Hematopoietic multipotent progenitor cell treated with erythropoietin and hydrocortisone succinate and interleukin-3 and kit ligand, for 17 days (in vitro differentiated cells): ENCODE measurements at regions not wholly inside any gene's neighbourhood (a gene's known extent, or its start where the extent isn't known, plus 50 kb on each side); places are given as distances from the start of the nearest gene placed in this dataset.

ENCODE experiments used
- DNase-seq: peaks from one replicate; pipeline ENCODE4 v3.0.0-alpha.2; 2015; ENCODE audit warnings: low spot score

DNA sequence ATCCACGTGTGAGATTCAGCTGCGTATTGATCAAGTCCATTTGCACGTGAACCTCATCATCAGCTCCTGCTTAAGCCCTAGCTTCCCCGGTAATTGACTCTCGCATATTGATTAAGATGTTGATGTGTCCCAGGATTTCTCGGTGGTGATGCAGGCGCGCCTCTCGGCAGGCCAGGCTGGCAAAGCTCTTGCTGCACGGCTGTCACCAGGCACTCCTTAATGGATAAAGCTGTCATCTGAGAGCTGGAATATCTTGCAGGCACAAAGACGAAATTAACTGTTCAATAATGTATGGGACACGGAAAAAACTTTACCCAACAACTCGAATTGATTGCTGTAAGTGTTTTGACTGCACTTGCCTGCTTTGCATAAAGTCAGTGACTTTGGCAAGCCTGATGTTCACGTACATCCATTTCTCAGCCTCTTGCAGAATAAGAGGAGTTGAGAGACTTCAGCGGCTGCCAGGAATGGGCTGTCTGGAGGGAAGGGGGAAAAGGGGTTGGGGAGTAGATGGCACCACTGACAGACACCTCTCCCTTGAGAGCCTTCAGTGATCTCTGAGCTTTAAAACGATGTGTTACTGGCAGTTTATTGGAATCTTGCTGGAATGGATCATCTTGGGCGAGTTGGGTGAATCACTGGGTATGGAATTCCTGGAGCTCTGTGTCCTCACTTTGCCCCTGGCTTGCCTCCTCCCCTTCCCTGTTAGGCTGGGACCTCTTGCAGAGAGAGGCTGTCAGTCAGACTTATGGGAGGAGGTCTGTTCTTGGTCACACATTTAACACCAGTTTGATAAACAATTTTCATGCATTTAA, 650.3 kb downstream of the CCDC171 start:
- no peak for DNase-seq

DNA sequence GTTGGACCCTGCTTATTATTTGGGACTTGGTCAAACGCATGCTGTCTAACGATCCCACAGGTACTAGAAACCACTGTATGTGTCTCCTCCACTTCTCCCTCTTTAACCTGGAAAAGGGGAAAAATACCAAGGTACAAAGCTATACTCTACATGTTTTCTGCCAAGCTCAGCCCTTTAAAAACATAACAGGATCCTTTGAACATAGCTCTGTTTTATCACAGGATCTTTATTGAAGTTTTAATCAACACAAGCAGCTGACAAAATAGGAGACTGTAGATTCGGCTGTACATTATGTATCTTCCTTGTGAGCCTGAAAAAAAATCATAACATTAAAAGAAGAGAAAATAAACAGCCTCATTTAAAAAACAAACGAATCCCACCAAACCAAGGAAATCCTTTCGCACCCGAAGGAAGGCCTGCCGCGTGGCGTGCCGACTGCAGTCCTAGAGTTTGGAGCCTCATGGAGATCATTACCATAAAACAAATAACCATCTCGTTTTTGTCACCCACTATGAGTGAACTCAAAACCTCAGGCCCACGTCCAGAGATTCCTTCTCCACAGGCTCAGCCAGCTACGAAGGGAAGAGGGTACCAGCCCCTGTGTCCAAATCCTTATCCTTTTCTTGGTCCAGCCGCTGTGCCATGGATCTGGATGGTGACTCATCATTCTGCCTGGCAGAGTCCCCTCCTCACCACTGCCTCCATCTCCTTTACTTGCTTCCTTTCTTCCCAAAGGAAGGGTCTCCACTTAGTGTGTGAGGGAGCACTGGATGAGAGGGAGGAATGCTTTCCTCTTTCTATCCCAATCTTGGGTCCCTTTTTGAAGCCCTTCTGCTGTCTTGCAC, 651.1 kb downstream of the CCDC171 start:
- DNase-seq = no peak

DNA sequence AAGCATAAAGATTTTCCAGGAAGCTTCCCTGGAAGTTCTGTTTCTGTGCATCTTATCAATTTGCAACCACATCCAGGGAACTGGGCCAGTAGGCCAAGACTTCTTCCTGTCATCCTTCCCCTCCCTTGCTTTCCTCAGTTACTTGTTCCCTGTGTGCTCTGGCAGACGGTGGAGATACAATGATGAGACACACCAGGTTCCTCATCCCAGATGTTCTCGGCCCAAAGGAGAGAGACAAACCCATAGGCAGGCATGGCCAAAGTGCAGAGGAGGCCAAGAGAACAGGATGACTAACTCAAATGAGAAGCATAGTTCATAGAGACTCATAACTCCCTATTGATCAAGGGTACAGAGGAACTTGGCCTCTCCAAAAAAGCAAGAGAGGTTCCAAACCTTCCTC, 652.6 kb downstream of the CCDC171 start:
- DNase-seq = no peak

DNA sequence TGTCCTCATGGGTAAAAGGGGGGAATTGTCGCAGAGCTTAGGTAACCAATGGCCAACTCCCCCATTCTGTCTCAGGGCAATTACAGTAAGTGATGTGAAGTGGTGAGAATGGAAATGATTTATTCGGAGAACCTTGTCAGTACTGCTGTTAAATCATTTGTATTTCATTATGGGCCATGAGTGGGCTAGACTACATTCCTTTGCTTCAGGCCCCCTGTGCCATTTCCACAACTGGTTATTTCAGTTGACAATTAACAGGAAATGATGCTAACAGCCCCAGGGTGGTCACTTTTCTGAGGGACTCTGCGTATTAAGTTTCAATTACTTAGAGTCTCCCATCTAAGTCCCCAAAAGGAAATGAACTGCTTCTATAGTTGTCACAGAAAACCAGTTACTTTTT, 653.7 kb downstream of the CCDC171 start:
- DNase-seq = no peak

DNA sequence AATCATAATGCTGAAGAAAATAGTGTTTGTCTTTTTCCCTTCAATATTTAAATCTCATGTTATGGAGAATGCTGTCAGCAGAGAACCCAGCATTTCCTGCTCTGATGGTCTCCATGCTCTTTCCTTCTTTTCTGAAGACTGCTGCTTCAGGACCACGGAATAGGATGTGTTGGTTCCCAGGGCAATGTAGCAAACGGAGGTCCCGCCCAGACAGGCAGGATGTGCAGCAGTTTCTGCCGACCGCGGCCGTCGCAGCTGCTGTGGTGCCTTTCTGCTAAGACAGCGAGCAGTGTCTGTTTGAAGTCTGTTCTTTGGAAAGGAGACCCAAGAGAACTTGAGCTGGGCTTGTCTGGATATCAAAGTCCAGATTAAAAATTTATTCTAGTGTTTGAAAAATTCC, 654.3 kb downstream of the CCDC171 start:
- DNase-seq = no peak

DNA sequence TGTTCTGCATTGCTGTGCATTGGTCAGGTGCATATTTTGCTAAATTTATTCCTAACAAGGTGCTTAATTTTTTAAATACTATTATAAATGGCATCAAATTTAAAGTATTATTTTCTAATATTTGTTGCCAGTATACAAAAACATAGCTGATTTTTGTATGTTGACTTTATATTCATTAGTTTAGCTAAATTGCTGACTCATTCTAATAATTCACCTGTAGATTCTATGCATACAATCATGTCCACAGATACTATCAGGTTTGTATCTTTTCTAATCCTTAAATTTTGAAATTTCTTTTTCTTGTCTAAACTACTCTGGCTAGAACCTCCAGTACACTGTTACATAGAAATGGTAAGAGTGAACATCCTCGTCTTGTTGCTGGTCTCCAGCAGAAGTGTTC, 657.6 kb downstream of the CCDC171 start:
- DNase-seq = no peak

DNA sequence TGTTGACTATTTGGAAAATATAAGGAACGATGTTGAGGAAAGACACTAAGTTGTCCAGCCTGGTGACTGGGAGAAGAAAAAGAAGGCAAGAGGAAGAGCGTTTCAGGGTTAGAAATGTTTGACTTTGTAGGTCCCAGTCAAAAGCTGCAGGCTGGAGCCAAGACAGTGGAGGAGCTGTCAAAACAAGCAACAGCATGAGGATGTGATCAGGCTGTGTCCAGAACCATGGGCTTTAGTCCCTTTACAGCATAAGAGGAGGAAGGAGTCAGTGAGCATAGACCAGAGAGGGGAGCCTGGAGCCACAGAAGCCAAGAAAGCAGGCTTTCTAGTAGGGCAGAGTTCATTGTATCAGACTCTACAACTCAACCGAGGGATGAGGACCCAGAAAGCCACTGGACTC, 658.5 kb downstream of the BNC2 start:
- DNase-seq = no peak

DNA sequence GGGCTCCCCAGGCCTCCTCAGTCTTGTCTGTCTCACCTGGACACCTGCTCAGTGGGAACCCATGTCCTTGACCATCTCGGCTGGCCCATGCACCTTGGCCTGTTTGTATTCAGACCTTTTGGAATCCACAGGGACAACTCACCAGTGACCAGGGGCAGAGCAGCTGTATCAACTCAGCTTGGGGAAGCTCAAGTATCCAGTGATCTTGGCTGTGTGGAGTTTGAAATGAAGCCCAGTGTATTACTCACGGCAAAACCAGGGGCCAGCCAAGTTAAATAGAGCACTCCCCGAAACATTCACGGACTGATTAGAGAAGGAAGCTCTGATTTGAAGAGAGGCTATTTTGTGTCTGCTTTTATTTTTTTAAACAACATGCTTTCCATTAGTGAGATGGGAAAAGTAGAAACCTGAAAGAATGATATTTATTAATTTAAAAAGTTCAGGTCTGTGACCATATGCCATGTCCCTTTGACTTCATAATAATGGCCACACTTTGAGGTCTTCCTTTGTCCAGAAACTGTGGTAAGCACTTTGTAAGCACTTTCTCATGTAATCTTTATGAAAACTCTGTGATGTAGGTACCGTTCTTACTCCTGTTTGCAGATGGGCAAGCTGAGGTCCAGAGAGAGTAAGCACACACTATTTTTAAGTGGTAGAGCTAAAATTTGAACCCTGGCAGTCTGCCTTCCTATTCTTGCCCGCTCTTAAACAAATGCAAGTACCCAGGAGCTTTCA, 656.5 kb downstream of the BNC2 start:
- no peak for DNase-seq

DNA sequence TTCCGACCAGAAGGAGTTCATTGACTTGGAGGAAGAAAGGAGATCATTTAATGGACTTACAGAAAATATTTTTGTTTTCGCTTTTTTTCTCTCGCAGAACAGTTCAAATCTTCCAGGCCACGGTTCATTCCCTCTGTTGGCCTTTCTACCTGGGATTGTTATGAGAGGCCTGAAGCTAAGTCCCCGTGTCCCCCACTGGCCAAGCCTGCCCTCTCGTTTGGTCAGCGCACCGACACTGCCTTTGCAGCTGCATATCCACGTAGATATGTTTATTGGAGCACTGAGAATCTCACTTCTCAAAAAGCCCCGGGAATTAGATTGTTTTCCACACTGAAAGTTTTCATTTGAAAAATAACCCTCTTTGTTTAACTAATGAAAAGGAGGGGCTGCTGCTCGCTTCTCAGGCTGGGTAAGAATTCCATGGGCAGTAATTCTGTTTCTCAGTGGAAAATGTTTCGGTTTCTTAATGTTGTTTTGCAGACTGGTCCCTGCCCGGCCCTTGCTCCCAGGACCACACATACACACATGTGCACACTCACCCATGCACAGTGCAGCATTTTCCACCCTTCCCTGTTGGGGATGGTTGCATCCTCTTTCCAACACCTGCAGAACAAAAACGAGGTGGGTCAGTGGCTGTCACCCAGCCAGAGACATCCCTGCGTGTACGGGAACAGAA, 655.7 kb downstream of the BNC2 start:
- DNase-seq = no peak

DNA sequence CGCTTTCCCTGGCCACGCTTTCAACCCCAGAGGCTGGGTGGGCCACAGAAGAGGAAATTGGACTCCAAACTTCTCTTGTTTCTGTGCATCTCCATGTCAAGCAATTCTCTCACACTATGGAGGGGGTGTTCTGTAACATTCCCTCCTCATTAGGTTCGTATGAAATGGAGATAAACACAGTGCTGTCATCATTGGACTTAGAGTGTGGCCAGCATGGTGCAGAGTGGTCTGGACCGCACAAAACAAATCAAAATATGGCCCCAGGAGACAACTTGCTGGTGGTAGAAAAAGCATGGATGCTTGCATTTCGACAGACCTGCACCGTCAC, 655.2 kb downstream of the BNC2 start:
- no peak for DNase-seq

DNA sequence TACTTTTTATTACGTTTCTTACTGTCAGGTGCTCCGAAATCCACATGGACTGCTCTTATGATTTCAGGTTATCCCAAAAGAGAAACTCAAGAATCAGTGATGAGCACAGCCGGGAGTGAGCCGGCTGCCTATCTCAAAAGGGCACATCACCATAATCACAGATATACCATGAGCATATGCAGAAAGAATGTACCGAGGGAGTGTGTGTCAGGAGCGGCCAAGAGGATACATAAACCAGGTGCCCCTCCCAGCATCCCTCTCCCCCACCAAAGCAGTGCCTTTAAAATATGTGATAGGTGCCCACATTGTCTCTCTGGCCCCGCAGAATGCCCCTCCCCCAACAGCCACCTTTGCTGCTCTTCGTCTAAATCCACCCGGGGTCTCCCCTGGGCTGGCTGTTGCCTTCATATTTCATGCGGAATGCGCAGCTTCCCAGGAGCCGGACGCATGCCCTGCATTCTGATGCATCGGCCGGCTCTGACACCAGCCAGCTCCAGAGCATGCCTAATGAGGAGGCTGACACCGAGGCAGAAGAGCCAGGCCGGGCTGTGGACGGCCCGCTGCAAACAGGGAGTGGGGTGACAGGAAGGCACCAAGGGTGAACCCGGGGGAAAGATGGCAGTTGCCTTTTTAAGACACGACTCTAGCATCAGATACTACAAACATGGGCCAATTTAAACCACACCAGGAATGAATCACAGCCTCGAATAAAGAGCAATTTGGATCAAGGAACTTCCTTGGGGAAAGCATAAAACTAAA, 652.3 kb downstream of the BNC2 start:
- DNase-seq = no peak

DNA sequence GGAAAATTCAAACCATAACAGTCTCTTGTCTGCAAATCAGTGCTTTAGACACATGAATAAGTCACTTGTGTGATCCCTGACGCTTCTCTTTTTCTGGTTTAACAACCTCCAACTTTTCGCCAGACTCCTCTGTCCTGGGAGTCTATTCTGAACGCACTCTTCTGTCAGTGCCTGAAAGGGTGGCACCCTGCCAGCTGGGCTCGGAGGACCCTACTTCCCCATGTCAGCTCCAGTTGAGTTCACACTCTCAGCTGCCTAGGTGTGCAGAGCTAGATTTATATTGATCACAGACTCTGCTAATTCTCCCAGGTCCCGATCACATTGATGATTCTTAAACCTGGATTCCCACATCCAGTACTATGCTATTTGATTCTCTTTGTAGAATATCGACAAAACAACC, 649.1 kb downstream of the BNC2 start:
- DNase-seq = no peak

DNA sequence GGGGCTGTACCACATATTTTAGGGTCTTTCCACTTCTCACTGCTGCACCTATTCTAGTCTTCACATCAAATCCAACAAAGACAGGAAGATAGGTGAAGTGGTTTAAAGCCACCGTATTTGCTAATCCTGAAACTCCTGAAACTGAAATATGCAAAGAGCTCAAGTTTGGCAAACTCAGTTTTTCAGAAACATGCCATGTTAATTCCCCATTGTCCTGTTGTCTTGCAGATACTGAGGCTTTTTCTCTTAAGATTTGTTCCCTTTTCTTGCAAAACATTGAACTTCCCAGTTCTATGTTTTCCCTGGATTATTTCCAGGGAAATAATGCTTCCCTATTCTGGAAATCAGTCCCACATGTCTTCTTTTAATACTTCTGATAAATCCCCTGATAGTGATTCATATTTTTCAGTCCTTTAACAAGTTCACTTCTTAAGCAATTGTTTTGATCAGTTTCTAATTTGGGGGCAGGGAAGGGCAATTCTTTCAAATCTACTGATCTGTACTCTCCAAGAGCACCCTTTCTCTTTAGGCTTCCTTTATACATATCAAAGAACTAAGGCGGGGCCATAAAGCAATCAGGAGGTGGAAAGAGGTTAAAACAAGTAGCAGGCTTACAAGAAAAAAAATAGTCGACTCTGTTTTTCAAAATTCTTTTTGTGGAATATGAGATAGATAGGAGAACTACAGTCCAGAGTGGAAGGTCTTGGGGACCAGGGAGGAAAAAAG, 648.5 kb downstream of the BNC2 start:
- no peak for DNase-seq

DNA sequence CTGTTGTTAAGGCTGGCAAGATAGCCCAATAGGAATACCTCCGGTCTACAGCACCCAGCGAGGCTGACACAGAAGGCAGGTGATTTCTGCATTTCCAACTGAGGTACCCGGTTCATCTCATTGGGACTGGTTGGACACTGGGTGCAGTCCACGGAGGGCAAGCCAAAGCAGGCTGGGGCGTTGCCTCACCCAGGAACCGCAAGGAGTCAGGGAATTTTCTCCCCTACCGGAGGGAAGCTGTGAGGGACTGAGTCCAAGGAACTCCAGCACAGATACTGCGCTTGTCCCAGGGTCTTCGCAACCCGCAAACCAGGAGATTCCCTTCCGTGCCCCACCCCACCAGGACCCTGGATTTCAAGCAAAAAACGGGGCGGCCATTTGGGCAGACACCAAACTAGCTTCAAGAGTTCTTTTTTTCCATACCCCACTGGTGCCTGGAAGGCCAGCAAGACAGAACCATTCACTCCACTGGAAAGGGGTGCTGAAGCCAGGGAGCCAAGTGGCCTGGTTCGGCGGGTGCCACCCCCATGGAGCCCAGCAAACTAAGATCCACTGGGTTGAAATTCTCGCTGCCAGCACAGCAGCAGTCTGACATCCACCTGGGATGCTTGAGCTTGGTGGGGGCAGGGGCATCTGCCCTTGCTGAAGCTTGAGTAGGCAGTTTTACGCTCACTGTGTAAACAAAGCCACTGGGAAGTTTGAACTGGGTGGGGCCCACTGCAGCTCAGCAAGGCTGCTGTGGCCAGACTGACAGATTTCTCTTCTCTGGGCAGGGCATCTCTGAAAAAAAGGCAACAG, 647.2 kb downstream of the BNC2 start:
- DNase-seq = no peak

DNA sequence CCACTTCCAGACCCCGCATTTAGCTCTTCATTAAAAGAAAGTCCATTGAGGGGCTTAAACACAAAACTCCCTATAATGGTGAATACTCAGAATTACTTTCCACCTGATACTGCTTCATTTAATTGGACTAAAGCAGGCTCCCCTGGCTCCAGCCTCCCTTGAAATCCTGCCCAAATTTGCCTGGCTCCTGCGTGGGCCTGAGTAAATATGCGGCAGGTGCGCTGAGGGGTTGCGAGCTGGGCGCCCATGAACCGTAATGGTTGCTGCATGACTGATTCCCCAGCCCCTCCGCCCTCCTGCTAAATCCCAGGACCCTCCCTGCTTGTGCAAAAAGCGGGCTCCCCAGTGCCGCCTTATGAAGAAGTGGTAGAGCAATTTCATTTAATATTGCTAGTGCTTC, 639.7 kb downstream of the BNC2 start:
- DNase-seq = no peak

DNA sequence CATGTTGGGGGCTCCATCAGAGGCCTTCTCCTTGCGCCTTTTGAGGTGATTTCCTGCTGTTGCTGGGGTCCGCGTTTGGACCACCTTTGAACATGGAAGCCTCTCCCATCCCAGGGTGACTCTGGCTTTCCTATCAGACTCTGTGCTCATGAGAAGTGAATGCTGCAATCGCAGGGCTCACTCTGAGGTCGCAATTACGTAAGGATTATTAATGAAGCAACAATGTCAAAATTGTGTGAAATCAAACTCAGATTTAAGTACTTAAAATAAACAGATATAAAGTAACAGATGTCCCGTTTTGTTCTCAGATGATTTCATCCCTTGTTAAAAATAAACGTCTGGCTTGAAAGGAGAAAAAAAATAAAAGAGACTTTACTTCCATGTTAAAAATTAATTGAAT, 634.2 kb downstream of the BNC2 start:
- DNase-seq = no peak

DNA sequence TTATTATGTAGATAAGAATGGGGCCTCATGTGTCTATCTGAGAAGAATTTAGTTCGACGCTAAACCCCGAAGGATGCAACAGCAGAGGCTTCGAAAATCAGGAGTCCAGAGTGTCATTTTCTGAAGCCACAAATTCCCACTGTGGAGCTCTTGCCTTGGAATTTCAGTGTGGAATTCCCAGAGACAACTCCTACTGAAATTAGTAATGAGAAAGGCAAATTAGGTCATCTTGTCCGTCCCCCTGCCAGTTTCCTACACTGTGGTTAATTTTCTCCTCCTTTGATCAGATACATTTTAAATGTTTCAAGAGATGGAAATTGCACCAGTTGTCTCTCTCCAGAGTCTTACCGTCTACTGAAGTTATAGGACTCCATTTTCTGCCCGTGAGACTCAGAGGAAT, 633.6 kb downstream of the BNC2 start:
- DNase-seq = no peak

DNA sequence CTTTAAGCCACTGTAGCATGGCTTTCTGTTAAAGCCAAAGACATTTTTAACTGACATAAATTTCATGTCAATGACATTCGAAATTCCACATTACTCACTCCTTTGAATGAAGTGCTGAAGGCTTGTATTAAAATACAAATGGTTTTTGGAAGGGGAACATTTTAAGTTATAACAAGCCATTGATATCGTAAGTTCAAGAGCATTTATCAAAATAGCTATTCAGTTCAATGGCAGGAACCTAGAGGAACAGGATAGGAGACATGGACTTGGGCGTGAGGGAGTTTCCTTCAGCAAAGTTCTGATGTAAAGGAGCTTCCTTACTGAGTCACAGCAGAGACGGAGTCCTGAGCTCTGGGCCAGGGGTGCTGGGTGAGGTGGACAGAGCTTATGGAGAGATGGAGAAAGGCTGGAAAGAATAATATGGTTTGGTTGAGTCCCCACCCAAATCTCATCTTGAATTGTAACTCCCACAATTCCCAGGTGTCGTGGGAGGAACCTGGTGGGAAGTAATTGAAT, 631.8 kb downstream of the BNC2 start:
- DNase-seq = no peak

DNA sequence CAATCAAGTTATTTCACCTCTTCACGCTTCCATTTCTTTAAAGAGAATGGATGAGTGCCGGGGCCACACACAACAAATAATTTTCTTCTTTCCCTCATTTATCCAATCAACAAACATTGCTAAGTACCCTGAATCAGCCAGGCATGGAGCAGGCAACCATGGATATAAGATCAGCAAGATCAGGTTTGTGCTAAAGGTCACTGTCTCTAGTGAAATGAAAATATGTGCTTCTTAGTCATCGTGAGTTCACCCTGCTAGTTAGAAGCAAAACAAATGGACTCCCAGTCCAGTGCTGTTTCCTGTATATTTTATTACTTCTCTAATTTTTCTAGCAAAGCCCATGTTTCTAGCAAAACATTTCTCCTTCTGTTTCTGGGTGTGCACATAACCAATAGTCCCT, 629.2 kb downstream of the BNC2 start:
- no peak for DNase-seq

DNA sequence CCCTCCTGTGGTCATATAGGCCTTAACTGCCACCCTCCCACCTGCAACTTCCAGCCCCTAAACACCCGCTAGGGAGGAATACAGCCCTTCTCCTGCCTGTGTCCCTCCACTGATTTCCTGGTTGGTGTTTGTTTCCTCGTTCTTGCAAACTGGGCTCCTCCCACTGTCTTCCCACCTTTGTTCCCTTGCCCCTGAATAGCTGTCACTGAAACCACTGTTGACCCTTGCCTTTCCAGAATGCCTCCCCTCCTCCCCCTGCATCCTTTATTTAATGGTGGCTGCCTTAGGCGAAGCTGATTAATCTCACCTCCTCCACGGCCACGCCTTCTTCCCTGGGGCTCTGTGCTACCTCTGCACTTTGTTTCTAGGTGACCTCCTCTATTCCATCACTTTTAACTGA, 626.7 kb downstream of the BNC2 start:
- no peak for DNase-seq
